ENCODE measurements at regions not wholly inside any gene's neighbourhood (a gene's known extent, or its start where the extent isn't known, plus 50 kb on each side); places are given as distances from the start of the nearest gene placed in this dataset.

- Histone ChIP-seq H3K36me3 (replicated peaks in 1 of 2; ENCODE audit: control insufficient read depth in 1 of 2, insufficient read depth in 2 of 2, low read length in 2 of 2) (no peaks in the 10 kb centered on the region), H3K27ac (ENCODE audit: extremely low read length, insufficient read depth, low read length) (no peak overlapping the region), H3K9me3 (ENCODE audit: low read length) (no peaks in the 10 kb centered on the region), H3K4me3 (replicated peaks in 1 of 3; ENCODE audit: insufficient read depth in 1 of 3, low read depth in 2 of 3, low read length in 3 of 3) (no peak overlapping the region), H4K20me1 (ENCODE audit: insufficient read depth, low read length) (no peaks in the 10 kb centered on the region), H3K79me2 (ENCODE audit: insufficient read depth, low read length) (no peaks in the 10 kb centered on the region), H3K4me2 (ENCODE audit: low read depth, low read length) (no peak overlapping the region; the same call in 1 of the 2 replicates), H3K9ac (ENCODE audit: insufficient read depth, low read depth, low read length) (no peak overlapping the region), H2AFZ (ENCODE audit: low read length) (no peak overlapping the region), H3K27me3 (ENCODE audit: control insufficient read depth in 1 of 2, insufficient read depth in 2 of 2, low read length in 2 of 2) (no peaks in the 10 kb centered on the region), H3K4me1 (ENCODE audit: insufficient read depth, low read length) (peaks cover 24% of the 10 kb centered on the region)
- 0% methylated on average over 1 of the region's 1 CpG for WGBS (ENCODE audit: low lambda C conversion rate)
- CTCF ChIA-PET (ENCODE audit: low intra/inter-chr PET ratio, low total read pairs), result no interaction called here
- DNase-seq (ENCODE audit: low spot score), result peak; percentile 4
- in situ Hi-C loops (cut with HindIII; ENCODE audit: extremely low pct_ligation_motif_present, low pct_unique_long_range_greater_than_20kb) (no loop called here), intact Hi-C loops (cut with micrococcal nuclease; ENCODE audit: unreplicated experiment) (no loop called here)
- FAIRE-seq, result no peak
- peak; percentile 34; the same call in 2 of the 3 replicates for ATAC-seq
- no TSS peak for BruUV-seq (replicated peaks)
- POLR2A ChIA-PET, result no interaction called here
- TF ChIP-seq ARID4A (CRISPR knock-in tag; IDR thresholded peaks at IDR 0.05; ENCODE audit: borderline replicate concordance) (no peak), SAP130 (CRISPR knock-in tag; IDR thresholded peaks at IDR 0.05; ENCODE audit: low read depth) (no peak), NR1H2 (CRISPR knock-in tag; IDR thresholded peaks at IDR 0.05; ENCODE audit: borderline replicate concordance, low read depth) (no peak), ARID5B (CRISPR knock-in tag; IDR thresholded peaks at IDR 0.05) (0 out of 2 replicates have a peak, but pooled peaks have one; percentile 24), ZNF646 (CRISPR knock-in tag; IDR thresholded peaks at IDR 0.05) (no peak), RXRB (CRISPR knock-in tag; IDR thresholded peaks at IDR 0.05; ENCODE audit: borderline replicate concordance) (no peak), GABPA (IDR thresholded peaks at IDR 0.05; ENCODE audit: low read depth, low read length) (no peak), GABPA (CRISPR knock-in tag; IDR thresholded peaks at IDR 0.05; ENCODE audit: low read depth) (peak; percentile 39; the same call in 1 of the 2 replicates), NCOR1 (IDR thresholded peaks at IDR 0.05; ENCODE audit: borderline replicate concordance, low read length) (no peak), MXD4 (CRISPR knock-in tag; IDR thresholded peaks at IDR 0.05) (no peak)
These were observed 599.8 kb upstream of the USP24 start for GRCh38 chr1:55814967-55815366.
